ENCODE measurements at regions not wholly inside any gene's neighbourhood (a gene's known extent, or its start where the extent isn't known, plus 50 kb on each side); places are given as distances from the start of the nearest gene placed in this dataset.

DNA sequence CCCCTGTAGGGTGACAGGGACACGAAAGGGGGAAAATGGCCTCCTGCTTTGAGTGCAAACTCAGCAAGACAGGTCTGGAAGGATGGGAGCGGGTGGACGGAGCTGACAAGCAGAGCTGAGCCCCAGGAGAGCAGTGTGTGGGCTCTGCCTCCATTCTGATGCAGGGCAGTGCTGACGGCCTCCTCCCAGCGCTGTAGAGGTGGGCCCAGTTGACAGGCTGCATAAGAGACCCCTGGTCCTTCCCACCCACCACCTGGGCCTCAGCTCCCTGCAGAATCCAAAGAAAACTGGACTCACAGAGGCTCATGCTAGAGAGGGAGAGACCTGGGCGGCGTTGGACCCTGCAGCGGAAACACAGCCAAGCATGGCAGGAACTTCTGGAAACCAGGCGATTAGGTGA, 1113.4 kb downstream of the BRD1 start:
- no peak overlapping the region for H3K27ac ChIP-seq (ENCODE audit: poor library complexity, severe bottlenecking)
- no peaks in the 10 kb centered on the region for H3K27me3 ChIP-seq (ENCODE audit: insufficient read depth, poor library complexity, severe bottlenecking)
- no peaks in the 10 kb centered on the region for H3K9me3 ChIP-seq (ENCODE audit: severe bottlenecking)
- TF ChIP-seq, protein P1, sequence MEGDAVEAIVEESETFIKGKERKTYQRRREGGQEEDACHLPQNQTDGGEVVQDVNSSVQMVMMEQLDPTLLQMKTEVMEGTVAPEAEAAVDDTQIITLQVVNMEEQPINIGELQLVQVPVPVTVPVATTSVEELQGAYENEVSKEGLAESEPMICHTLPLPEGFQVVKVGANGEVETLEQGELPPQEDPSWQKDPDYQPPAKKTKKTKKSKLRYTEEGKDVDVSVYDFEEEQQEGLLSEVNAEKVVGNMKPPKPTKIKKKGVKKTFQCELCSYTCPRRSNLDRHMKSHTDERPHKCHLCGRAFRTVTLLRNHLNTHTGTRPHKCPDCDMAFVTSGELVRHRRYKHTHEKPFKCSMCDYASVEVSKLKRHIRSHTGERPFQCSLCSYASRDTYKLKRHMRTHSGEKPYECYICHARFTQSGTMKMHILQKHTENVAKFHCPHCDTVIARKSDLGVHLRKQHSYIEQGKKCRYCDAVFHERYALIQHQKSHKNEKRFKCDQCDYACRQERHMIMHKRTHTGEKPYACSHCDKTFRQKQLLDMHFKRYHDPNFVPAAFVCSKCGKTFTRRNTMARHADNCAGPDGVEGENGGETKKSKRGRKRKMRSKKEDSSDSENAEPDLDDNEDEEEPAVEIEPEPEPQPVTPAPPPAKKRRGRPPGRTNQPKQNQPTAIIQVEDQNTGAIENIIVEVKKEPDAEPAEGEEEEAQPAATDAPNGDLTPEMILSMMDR (IDR thresholded peaks at IDR 0.05; ENCODE audit: poor library complexity, severe bottlenecking) = no peak
- no peaks in the 10 kb centered on the region for H3K36me3 ChIP-seq (ENCODE audit: low read depth)
- no peak overlapping the region for H3K4me3 ChIP-seq (ENCODE audit: severe bottlenecking)
- ATAC-seq (ENCODE audit: low read depth) (no peak), DNase-seq (ENCODE audit: low spot score) (peak; percentile 23)
- H3K4me1 ChIP-seq (ENCODE audit: insufficient read depth, poor library complexity, severe bottlenecking) = no peaks in the 10 kb centered on the region

DNA sequence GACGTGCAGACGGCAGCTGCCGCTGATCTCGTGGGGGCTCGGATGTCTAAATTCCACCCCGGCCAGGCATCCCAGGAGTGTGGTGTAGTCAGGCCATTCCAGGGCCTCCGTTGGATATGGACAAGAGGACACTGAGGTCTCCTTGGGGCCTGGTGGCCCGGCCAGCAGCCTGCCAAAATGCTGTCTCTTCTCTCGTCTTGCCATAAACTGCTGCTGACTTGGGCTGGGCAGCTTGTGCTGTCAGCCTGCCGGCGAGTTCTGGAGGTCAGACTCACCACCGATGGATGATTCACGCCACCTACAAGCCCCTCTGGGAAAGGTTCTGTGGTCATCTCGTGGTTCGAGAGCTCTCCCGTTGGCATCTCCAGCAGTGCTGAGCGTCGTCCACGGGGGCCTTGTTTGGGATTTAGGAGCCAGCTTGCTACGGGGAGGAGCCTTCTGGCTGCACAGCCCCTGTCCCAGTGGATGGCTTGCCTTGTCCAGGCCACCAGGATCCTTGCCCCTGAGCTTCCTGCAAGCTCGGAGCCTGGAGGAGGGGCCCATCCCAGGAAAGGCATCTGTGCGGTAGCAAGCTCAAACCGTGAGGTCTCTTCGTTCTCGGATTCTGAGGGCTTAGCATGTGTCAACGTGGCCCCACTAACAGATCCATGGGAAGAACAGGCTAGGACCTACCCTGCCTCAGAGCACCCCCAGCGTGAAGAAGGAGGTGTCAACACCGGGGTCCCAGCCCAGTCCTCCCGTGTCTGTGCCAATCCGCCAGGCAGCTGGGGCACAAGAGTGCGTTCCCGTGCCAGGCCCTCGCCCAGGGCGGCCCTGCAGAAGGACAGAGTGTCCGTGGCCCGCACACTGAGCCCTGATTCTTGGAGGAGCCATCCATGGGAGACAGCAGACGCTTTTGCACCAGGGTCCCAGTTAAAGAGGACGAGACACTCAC, 1114.1 kb downstream of the BRD1 start:
- no peaks in the 10 kb centered on the region for H3K4me1 ChIP-seq (ENCODE audit: insufficient read depth, poor library complexity, severe bottlenecking)
- H3K27ac ChIP-seq (ENCODE audit: poor library complexity, severe bottlenecking) = no peak overlapping the region
- TF ChIP-seq, protein P1 (IDR thresholded peaks at IDR 0.05; ENCODE audit: poor library complexity, severe bottlenecking) = no peak
- no peak overlapping the region for H3K4me3 ChIP-seq (ENCODE audit: severe bottlenecking)
- no peak for ATAC-seq (ENCODE audit: low read depth)
- H3K27me3 ChIP-seq (ENCODE audit: insufficient read depth, poor library complexity, severe bottlenecking) = no peaks in the 10 kb centered on the region
- H3K36me3 ChIP-seq (ENCODE audit: low read depth) = no peaks in the 10 kb centered on the region
- peak; percentile 40 for DNase-seq (ENCODE audit: low spot score)
- no peaks in the 10 kb centered on the region for H3K9me3 ChIP-seq (ENCODE audit: severe bottlenecking)

GRCh38 chr22:48712558-48713271, 1115.0 kb downstream of the BRD1 start:
- TF ChIP-seq, protein P1 (IDR thresholded peaks at IDR 0.05; ENCODE audit: poor library complexity, severe bottlenecking) = no peak

DNA sequence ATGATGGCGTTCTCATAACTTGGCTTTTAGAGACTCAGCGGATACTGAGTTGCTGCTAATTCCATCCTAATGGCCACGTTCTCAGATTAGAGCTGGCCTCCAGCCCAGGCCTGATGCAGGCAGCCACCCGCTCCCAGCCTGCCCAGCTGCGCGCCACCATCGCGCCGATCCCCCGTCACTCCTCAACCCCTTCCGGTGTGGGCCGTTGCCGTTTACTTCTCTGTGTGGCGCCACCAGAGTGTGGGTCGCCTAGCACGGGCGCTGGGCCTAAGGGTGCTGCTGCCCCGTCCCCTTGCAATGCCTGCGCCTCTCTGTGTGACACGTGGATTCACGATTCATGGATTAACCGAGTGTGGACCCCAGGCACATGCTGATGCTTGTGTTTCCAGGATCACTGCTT, 1116.0 kb downstream of the BRD1 start:
- DNase-seq (ENCODE audit: low spot score) (peak; percentile 26), ATAC-seq (ENCODE audit: low read depth) (no peak)
- H3K36me3 ChIP-seq (ENCODE audit: low read depth) = no peaks in the 10 kb centered on the region
- H3K27me3 ChIP-seq (ENCODE audit: insufficient read depth, poor library complexity, severe bottlenecking) = no peaks in the 10 kb centered on the region
- no peak overlapping the region for H3K27ac ChIP-seq (ENCODE audit: poor library complexity, severe bottlenecking)
- H3K4me3 ChIP-seq (ENCODE audit: severe bottlenecking) = no peak overlapping the region
- no peaks in the 10 kb centered on the region for H3K4me1 ChIP-seq (ENCODE audit: insufficient read depth, poor library complexity, severe bottlenecking)
- H3K9me3 ChIP-seq (ENCODE audit: severe bottlenecking) = no peaks in the 10 kb centered on the region
- TF ChIP-seq, protein P1 (IDR thresholded peaks at IDR 0.05; ENCODE audit: poor library complexity, severe bottlenecking) = no peak

More at GRCh38 chr22:48712558-48713271, 1115.0 kb downstream of the BRD1 start:
- no peaks in the 10 kb centered on the region for H3K27me3 ChIP-seq (ENCODE audit: insufficient read depth, poor library complexity, severe bottlenecking)
- no peaks in the 10 kb centered on the region for H3K9me3 ChIP-seq (ENCODE audit: severe bottlenecking)
- H3K4me1 ChIP-seq (ENCODE audit: insufficient read depth, poor library complexity, severe bottlenecking) = no peaks in the 10 kb centered on the region
- DNase-seq (ENCODE audit: low spot score) = peak; percentile 35
- no peak overlapping the region for H3K4me3 ChIP-seq (ENCODE audit: severe bottlenecking)
- no peak for ATAC-seq (ENCODE audit: low read depth)
- H3K36me3 ChIP-seq (ENCODE audit: low read depth) = no peaks in the 10 kb centered on the region
- no peak overlapping the region for H3K27ac ChIP-seq (ENCODE audit: poor library complexity, severe bottlenecking)
